Right atrium auricular region (tissue), 2 donors: ENCODE measurements at regions not wholly inside any gene's neighbourhood (a gene's known extent, or its start where the extent isn't known, plus 50 kb on each side); places are given as distances from the start of the nearest gene placed in this dataset.

Experiments
- DNase-seq: peaks from one replicate; pipeline ENCODE4 v3.0.0-alpha.2; 2019; ENCODE audit warnings: low spot score
- H3K27ac ChIP-seq, 2 donors: fragments of 200-600 bp; sonication (generic); 1 replicate in 1 of 2; 2 replicates in 1 of 2; pipeline ENCODE4 v1.5.1; 2016 to 2019
- H3K27me3 ChIP-seq, 2 donors: fragments of 200-600 bp; sonication (generic); one replicate each; pipeline versions ENCODE4 v1.5.1 to v1.6.0; 2017 to 2019
- H3K36me3 ChIP-seq: fragments of 200-600 bp; sonication (generic); one replicate; pipeline ENCODE4 v1.5.1; 2016
- H3K4me1 ChIP-seq, 2 donors: fragments of 200-600 bp; sonication (generic); one replicate each; pipeline versions ENCODE4 v1.5.1 to v1.6.0; 2017 to 2019
- H3K4me3 ChIP-seq, 2 donors: fragments of 200-600 bp; sonication (generic); 1 replicate in 1 of 2; 2 replicates in 1 of 2; pipeline ENCODE4 v1.5.1; 2017 to 2019; ENCODE audit warnings: mild to moderate bottlenecking in 1 of 2, moderate library complexity in 1 of 2
- H3K9me3 ChIP-seq, 2 donors: fragments of 200-600 bp; sonication (generic); one replicate each; pipeline ENCODE4 v1.5.1; 2019
- TF ChIP-seq, protein P1 (sequence below), 2 donors: fragments of 200-600 bp; sonication (generic); IDR thresholded peaks; one replicate each; pipeline ENCODE4 v1.5.1; 2019; ENCODE audit warnings: antibody characterized with exemption in 2 of 2

DNA sequence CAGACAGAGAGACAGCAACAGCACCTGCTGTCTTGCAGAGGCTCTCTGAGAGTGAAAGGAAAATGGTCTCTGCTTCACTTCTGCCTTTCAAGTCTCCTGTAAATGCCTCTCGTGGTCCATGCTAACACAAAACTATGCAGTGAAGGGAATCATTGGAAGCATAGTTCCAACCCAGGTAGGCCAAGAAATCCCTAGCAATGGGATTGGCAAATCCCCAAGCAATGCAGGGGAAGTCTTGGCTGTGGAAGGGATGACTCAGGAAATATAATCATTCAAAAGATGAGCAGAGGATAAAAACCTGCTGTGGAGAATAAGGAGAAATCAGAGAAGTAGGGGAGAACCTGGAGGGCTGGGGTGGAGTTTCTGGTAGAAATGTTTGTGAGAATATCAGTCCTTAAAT, 216.1 kb upstream of the ZBED5 start:
- DNase-seq: no peak
- H3K4me1 ChIP-seq: no peaks in the 10 kb centered on the region
- H3K9me3 ChIP-seq: no peaks in the 10 kb centered on the region
- no peaks in the 10 kb centered on the region for H3K27me3 ChIP-seq
- H3K4me3 ChIP-seq: no peak overlapping the region
- TF ChIP-seq, protein P1, sequence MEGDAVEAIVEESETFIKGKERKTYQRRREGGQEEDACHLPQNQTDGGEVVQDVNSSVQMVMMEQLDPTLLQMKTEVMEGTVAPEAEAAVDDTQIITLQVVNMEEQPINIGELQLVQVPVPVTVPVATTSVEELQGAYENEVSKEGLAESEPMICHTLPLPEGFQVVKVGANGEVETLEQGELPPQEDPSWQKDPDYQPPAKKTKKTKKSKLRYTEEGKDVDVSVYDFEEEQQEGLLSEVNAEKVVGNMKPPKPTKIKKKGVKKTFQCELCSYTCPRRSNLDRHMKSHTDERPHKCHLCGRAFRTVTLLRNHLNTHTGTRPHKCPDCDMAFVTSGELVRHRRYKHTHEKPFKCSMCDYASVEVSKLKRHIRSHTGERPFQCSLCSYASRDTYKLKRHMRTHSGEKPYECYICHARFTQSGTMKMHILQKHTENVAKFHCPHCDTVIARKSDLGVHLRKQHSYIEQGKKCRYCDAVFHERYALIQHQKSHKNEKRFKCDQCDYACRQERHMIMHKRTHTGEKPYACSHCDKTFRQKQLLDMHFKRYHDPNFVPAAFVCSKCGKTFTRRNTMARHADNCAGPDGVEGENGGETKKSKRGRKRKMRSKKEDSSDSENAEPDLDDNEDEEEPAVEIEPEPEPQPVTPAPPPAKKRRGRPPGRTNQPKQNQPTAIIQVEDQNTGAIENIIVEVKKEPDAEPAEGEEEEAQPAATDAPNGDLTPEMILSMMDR (IDR thresholded peaks at IDR 0.05): no peak
- H3K36me3 ChIP-seq: no peaks in the 10 kb centered on the region
- no peak overlapping the region for H3K27ac ChIP-seq

DNA sequence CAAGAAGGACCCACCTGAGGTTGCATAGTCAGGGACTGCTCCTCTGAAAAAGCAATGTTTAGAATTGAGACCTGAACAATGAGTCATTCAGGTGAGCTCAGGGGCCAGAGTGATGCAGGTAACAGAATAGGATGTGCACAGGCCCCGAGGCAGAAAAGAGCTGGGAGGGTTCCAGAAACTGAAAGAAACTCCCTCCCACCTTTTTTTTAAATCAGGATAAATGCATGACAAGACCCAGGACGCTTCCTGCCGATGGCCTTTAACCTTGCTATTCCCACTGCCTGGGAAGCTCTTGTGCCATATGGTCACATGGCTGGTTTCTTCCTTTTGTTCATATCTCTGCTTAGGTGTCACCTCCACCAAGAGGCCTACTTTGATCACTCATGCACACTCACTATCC, 214.2 kb upstream of the ZBED5 start:
- no peak overlapping the region for H3K27ac ChIP-seq
- no peak for DNase-seq
- no peaks in the 10 kb centered on the region for H3K4me1 ChIP-seq
- H3K36me3 ChIP-seq: no peaks in the 10 kb centered on the region
- no peaks in the 10 kb centered on the region for H3K9me3 ChIP-seq
- TF ChIP-seq, protein P1 (IDR thresholded peaks at IDR 0.05): no peak
- no peak overlapping the region for H3K4me3 ChIP-seq
- H3K27me3 ChIP-seq: no peaks in the 10 kb centered on the region

DNA sequence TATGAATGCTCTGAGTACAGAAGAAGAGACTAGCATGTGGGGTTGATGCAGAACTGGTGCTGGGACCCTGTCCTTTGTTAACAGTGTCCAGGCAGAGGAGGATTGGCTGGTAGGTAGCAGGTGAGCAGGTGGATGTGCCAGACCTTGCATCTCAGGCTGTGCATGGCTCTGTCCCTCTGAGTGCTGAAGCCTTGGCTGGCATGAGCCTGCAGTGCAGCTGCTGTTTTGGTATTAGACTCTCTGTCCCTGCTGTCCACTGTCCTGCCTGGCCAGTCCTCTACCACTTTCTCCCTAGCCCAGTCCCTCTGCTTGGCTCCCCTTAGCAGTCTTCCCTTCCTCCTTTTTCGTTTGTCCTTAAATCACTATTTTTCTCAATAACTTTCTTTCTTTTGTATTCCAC, 213.6 kb upstream of the ZBED5 start:
- no peaks in the 10 kb centered on the region for H3K9me3 ChIP-seq
- no peak overlapping the region for H3K27ac ChIP-seq
- no peak overlapping the region for H3K4me3 ChIP-seq
- no peak for DNase-seq
- TF ChIP-seq, protein P1 (IDR thresholded peaks at IDR 0.05): no peak
- no peaks in the 10 kb centered on the region for H3K27me3 ChIP-seq
- H3K4me1 ChIP-seq: no peaks in the 10 kb centered on the region
- no peaks in the 10 kb centered on the region for H3K36me3 ChIP-seq

DNA sequence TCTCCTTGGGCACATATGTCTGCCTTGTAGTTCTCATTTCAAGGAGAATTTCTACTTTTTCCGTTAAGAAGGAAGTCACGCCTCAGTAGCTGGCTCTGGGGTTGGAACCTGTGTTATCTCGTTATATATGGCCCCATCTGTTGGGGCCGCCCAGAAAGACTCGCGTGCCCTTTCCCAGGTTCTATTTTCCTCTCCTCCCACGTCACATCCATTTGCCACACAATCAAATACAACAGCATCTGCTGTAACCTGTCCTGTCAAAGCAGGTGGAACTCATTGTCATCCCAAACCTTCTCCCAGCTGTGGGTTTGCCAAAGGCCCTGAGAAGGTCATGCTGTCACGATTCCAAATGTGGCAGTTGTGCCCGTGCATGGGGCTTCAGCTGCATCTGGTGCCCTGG, 213.1 kb upstream of the ZBED5 start:
- Histone ChIP-seq H3K9me3 (no peaks in the 10 kb centered on the region), H3K4me3 (no peak overlapping the region), H3K27ac (no peak overlapping the region), H3K27me3 (no peaks in the 10 kb centered on the region), H3K36me3 (no peaks in the 10 kb centered on the region), H3K4me1 (no peaks in the 10 kb centered on the region)
- DNase-seq: no peak
- TF ChIP-seq, protein P1 (IDR thresholded peaks at IDR 0.05): no peak

DNA sequence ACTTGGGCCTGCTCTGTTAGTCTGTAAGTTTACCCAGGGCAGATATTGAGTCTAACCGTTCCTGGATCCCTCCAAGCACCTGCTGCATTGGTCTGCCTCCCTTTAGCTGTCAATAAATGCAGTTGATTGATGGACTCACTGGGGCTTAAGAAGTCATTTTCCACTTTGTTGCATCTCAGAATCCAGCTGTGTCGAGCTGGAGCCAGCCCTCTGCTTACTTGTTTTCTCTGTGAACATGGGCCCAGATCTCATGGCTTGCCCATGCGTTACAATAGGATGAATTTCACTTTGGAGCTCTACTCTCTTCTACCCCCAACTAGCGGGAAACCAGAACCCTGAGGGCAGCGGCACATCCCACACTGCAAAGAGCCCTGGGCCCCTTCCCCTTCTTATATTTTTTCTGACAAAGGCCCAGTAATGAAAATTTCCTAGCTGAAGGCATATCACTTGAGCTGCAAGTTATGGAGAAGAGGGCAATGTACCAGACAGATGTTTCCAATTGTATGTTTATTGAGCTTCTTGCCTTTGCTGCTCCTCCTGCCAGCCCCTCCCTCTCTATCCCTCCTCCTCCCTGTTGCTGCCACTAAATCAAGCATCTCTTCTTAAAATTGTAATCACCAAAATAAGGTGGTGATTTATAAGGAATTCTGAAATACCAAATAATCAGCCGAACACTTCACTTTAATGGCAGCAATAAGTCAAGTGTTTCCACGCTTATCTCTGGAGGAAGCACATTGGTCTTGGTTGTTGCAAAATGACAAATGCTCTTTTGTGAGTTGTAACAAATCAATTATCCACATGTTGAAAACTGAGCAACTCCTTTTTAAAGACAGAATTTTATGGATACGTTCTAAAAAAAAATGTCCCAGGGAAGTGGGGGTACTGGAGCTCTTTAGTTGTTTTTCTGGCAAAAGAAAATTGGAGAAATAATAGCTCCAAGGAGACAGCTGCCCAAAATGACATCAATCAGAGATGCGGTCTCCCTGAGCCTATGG, 212.3 kb upstream of the ZBED5 start:
- Histone ChIP-seq H3K27ac (no peak overlapping the region), H3K4me3 (no peak overlapping the region), H3K4me1 (no peaks in the 10 kb centered on the region), H3K27me3 (no peaks in the 10 kb centered on the region), H3K9me3 (no peaks in the 10 kb centered on the region), H3K36me3 (no peaks in the 10 kb centered on the region)
- TF ChIP-seq, protein P1 (IDR thresholded peaks at IDR 0.05): no peak
- DNase-seq: no peak
